SK-N-SH (cell line): ENCODE measurements at regions not wholly inside any gene's neighbourhood (a gene's known extent, or its start where the extent isn't known, plus 50 kb on each side); places are given as distances from the start of the nearest gene placed in this dataset.

Experiments used
- CTCF ChIA-PET: fragments of 300-600, 350-600 bp; formaldehyde crosslinking; extraction: SDS; loops from one replicate; lab custom pipeline; 2021; lab: Yijun Ruan, JAX
- POLR2A ChIA-PET: fragments of 350-600 bp; sonication (Branson Sonifier 250); formaldehyde crosslinking; extraction: SDS; loops from one replicate; lab custom pipeline; 2020; ENCODE audit warnings: antibody characterized with exemption, inconsistent platforms; lab: Yijun Ruan, JAX
- DNase-seq: peaks from one replicate; pipeline ENCODE4 v3.0.0; 2012
- H2AFZ ChIP-seq: fragments of 200-600 bp; sonication (generic); 2 replicates; pipeline ENCODE4 v1.8.1; 2016; ENCODE audit warnings: antibody characterized with exemption, mild to moderate bottlenecking, low read depth
- H3F3A ChIP-seq: fragments of 200-600 bp; sonication (generic); replicated peaks from 2 replicates; pipeline ENCODE3; 2016; ENCODE audit warnings: antibody characterized with exemption, mild to moderate bottlenecking; ENCODE audit not compliant: insufficient read depth
- H3K27ac ChIP-seq, 2 experiments: fragments of 200-500 bp in 1 of 2; fragments of 200-600 bp in 1 of 2; sonication (Bioruptor generic) in 1 of 2; sonication (generic), shearing (Covaris generic) in 1 of 2; 2 replicates each; pipeline versions ENCODE4 v1.5.1 to v1.6.1; 2014 to 2016; ENCODE audit warnings: low read depth in 2 of 2, inconsistent platforms in 1 of 2, low read length in 1 of 2, mild to moderate bottlenecking in 1 of 2, mixed read lengths in 1 of 2
- H3K27me3 ChIP-seq: fragments of 200-600 bp; sonication (generic), shearing (Covaris generic); 2 replicates; pipeline ENCODE4 v1.6.1; 2016; ENCODE audit warnings: mixed run types; ENCODE audit not compliant: insufficient read depth
- H3K36me3 ChIP-seq, 2 experiments: fragments of 200-500 bp in 1 of 2; fragments of 200-600 bp in 1 of 2; sonication (Bioruptor generic) in 1 of 2; sonication (generic) in 1 of 2; replicated peaks in 1 of 2; 2 replicates each; pipeline versions ENCODE3 to v1.5.1; 2014 to 2016; ENCODE audit warnings: low read length in 1 of 2, mild to moderate bottlenecking in 1 of 2; ENCODE audit not compliant: insufficient read depth in 2 of 2, control insufficient read depth in 1 of 2
- H3K4me1 ChIP-seq, 2 experiments: fragments of 200-500 bp in 1 of 2; fragments of 200-600 bp in 1 of 2; sonication (Bioruptor generic) in 1 of 2; sonication (generic), shearing (Covaris generic) in 1 of 2; 2 replicates each; pipeline versions ENCODE4 v1.5.1 to v1.6.1; 2014 to 2016; ENCODE audit warnings: low read depth in 1 of 2, low read length in 1 of 2, mixed run types in 1 of 2; ENCODE audit not compliant: insufficient read depth in 2 of 2, control insufficient read depth in 1 of 2
- H3K4me2 ChIP-seq: fragments of 200-600 bp; sonication (generic), shearing (Covaris generic); 2 replicates; pipeline ENCODE4 v1.6.1; 2017; ENCODE audit warnings: mixed run types
- H3K4me3 ChIP-seq, 2 experiments: fragments of 200-500 bp in 1 of 2; fragments of 200-600 bp in 1 of 2; sonication (Bioruptor generic) in 1 of 2; sonication (generic), shearing (Covaris generic) in 1 of 2; 2 replicates each; pipeline versions ENCODE4 v1.5.1 to v1.8.1; 2014 to 2016; ENCODE audit warnings: low read depth in 2 of 2, inconsistent platforms in 1 of 2, low read length in 1 of 2, mild to moderate bottlenecking in 1 of 2, mixed read lengths in 1 of 2, moderate library complexity in 1 of 2
- H3K79me2 ChIP-seq: fragments of 200-600 bp; sonication (generic); 2 replicates; pipeline ENCODE4 v1.8.1; 2017; ENCODE audit warnings: mild to moderate bottlenecking; ENCODE audit not compliant: insufficient read depth
- H3K9ac ChIP-seq: fragments of 200-600 bp; sonication (generic); 2 replicates; pipeline ENCODE4 v1.6.1; 2017; ENCODE audit warnings: mixed run types
- H3K9me2 ChIP-seq: fragments of 200-600 bp; sonication (generic); 2 replicates; pipeline ENCODE4 v1.6.1; 2017; ENCODE audit warnings: mixed run types
- H3K9me3 ChIP-seq: fragments of 200-600 bp; sonication (generic); 2 replicates; pipeline ENCODE4 v1.6.1; 2017; ENCODE audit warnings: mixed run types, mild to moderate bottlenecking, moderate library complexity
- H4K20me1 ChIP-seq: fragments of 200-600 bp; sonication (generic); 2 replicates; pipeline ENCODE4 v1.6.1; 2017; ENCODE audit warnings: mild to moderate bottlenecking, mixed run types; ENCODE audit not compliant: insufficient read depth
- CHD2 ChIP-seq: fragments of 150-350 bp; IDR thresholded peaks from 2 replicates; pipeline ENCODE4 v1.6.1; 2018; ENCODE audit warnings: low read length; ENCODE audit not compliant: partially characterized antibody
- ELF1 ChIP-seq: IDR thresholded peaks from 2 replicates; pipeline ENCODE4 v1.4.0; 2012
- EP300 ChIP-seq, 2 experiments: IDR thresholded peaks; 2 replicates each; pipeline versions ENCODE4 v1.4.0 to v1.6.1; 2012; ENCODE audit warnings: borderline replicate concordance in 1 of 2, low read depth in 1 of 2, low read length in 1 of 2
- EZH2phosphoT487 ChIP-seq: fragments of 200-600 bp; sonication (generic); IDR thresholded peaks from 2 replicates; pipeline ENCODE4 v1.6.1; 2017; ENCODE audit warnings: low read depth, mixed run types, mild to moderate bottlenecking, antibody characterized with exemption, moderate library complexity, borderline replicate concordance
- FOSL2 ChIP-seq: IDR thresholded peaks from 2 replicates; pipeline ENCODE4 v1.4.0; 2012; ENCODE audit warnings: low read depth, mild to moderate bottlenecking, moderate library complexity, borderline replicate concordance
- FOXM1 ChIP-seq: IDR thresholded peaks from 2 replicates; pipeline ENCODE4 v1.4.0; 2012; ENCODE audit warnings: low read depth, mild to moderate bottlenecking
- GABPA ChIP-seq: IDR thresholded peaks from 2 replicates; pipeline ENCODE4 v1.4.0; 2012; ENCODE audit warnings: low read depth, mild to moderate bottlenecking
- GATA2 ChIP-seq: sonication (generic); formaldehyde crosslinking; IDR thresholded peaks from 2 replicates; pipeline ENCODE4 v1.5.0; 2020; ENCODE audit warnings: mild to moderate bottlenecking, missing genetic modification reagents
- MAX ChIP-seq: IDR thresholded peaks from 2 replicates; pipeline ENCODE4 v1.4.0; 2012; ENCODE audit warnings: low read depth
- MEF2A ChIP-seq: IDR thresholded peaks from 2 replicates; pipeline ENCODE4 v1.4.0; 2012; ENCODE audit warnings: low read depth, borderline replicate concordance
- NFIC ChIP-seq: IDR thresholded peaks from 2 replicates; pipeline ENCODE4 v1.4.0; 2012; ENCODE audit warnings: borderline replicate concordance
- NRF1 ChIP-seq: IDR thresholded peaks from 2 replicates; pipeline ENCODE4 v1.6.1; 2012; ENCODE audit warnings: low read depth, mild to moderate bottlenecking, low read length
- PBX3 ChIP-seq: IDR thresholded peaks from 2 replicates; pipeline ENCODE4; 2012
- POLR2AphosphoS5 ChIP-seq: IDR thresholded peaks from 2 replicates; pipeline ENCODE4 v1.6.1; 2012; ENCODE audit warnings: low read depth, low read length
- RAD21 ChIP-seq: IDR thresholded peaks from 2 replicates; pipeline ENCODE4 v1.6.1; 2012; ENCODE audit warnings: mild to moderate bottlenecking, low read length
- RCOR1 ChIP-seq: fragments of 150-350 bp; IDR thresholded peaks from 2 replicates; pipeline ENCODE4 v1.6.1; 2017; ENCODE audit warnings: antibody characterized with exemption, low read length
- RFX5 ChIP-seq: IDR thresholded peaks from 2 replicates; pipeline ENCODE4 v1.6.1; 2012; ENCODE audit warnings: mild to moderate bottlenecking, improper control_type of control experiment, low read length
- RXRA ChIP-seq: IDR thresholded peaks from 2 replicates; pipeline ENCODE4 v1.4.0; 2012; ENCODE audit warnings: low read depth, mild to moderate bottlenecking, borderline replicate concordance
- TEAD4 ChIP-seq: IDR thresholded peaks from 2 replicates; pipeline ENCODE4 v1.4.0; 2012; ENCODE audit warnings: mild to moderate bottlenecking, borderline replicate concordance; ENCODE audit not compliant: insufficient read depth
- WGBS: methylation state at CpG from one replicate; pipeline ENCODE4 v1.1.6; 2017; ENCODE audit warnings: low lambda C conversion rate; 5-methylcytosine and 5-hydroxymethylcytosine counted together
- TF ChIP-seq, protein P1 (sequence below): fragments of 150-350 bp; IDR thresholded peaks from 2 replicates; pipeline ENCODE4 v1.6.1; 2017; ENCODE audit warnings: antibody characterized with exemption, low read length, low read depth, borderline replicate concordance

DNA sequence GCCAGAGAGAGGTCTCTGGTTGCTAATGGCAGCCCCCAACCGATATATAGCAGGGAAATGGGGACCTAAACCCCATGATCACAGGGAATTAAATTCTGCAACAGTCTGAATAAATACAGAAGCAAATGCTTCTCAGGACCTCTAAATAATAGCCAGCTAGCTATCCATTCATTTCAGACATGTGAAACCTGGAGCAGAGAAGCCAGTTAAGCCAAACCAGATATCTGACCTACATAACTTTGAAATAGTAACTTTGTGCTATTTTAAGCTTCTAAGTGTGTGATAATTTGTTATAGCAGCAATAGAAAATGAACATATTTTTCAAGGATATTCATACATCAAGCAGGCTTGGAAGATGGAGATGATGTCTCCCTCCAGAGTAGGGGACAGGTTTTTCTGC is 1062.9 kb upstream of the CADM2 start:
- no peaks in the 10 kb centered on the region for H4K20me1 ChIP-seq
- H3K9me3 ChIP-seq, result no peaks in the 10 kb centered on the region
- no peaks in the 10 kb centered on the region for H3K4me1 ChIP-seq
- H3K27me3 ChIP-seq, result no peaks in the 10 kb centered on the region
- H3K9ac ChIP-seq, result no peak overlapping the region
- WGBS, result 0% methylated on average over 1 of the region's 1 CpG
- no peak overlapping the region for H3K27ac ChIP-seq
- no peak for TF ChIP-seq RAD21
- no peak for TF ChIP-seq GABPA
- TF ChIP-seq RXRA, result no peak
- no peak for TF ChIP-seq ELF1
- no peak for TF ChIP-seq RFX5
- TF ChIP-seq TEAD4, result no peak
- no peak for TF ChIP-seq PBX3
- TF ChIP-seq NFIC, result no peak
- no peak for TF ChIP-seq EP300 (IDR thresholded peaks at IDR 0.05; ENCODE audit: borderline replicate concordance in 1 of 2, low read depth in 1 of 2, low read length in 1 of 2)
- TF ChIP-seq CHD2, result no peak
- no peak for TF ChIP-seq FOXM1
- TF ChIP-seq GATA2 (CRISPR knock-in tag), result no peak
- TF ChIP-seq NRF1, result no peak
- TF ChIP-seq, protein P1, sequence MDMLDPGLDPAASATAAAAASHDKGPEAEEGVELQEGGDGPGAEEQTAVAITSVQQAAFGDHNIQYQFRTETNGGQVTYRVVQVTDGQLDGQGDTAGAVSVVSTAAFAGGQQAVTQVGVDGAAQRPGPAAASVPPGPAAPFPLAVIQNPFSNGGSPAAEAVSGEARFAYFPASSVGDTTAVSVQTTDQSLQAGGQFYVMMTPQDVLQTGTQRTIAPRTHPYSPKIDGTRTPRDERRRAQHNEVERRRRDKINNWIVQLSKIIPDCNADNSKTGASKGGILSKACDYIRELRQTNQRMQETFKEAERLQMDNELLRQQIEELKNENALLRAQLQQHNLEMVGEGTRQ, result no peak
- no peak for TF ChIP-seq RCOR1
- no peak for TF ChIP-seq EZH2phosphoT487
- no peak for TF ChIP-seq FOSL2
- TF ChIP-seq MAX, result no peak
- TF ChIP-seq POLR2AphosphoS5, result no peak
- TF ChIP-seq MEF2A, result no peak
- no peak overlapping the region for H2AFZ ChIP-seq
- no peaks in the 10 kb centered on the region for H3K36me3 ChIP-seq
- no peak overlapping the region for H3K4me2 ChIP-seq
- H3F3A ChIP-seq, result no peaks in the 10 kb centered on the region
- H3K9me2 ChIP-seq, result no peaks in the 10 kb centered on the region
- no peaks in the 10 kb centered on the region for H3K79me2 ChIP-seq
- no peak overlapping the region for H3K4me3 ChIP-seq
- ChIA-PET CTCF (no interaction called here), POLR2A (no interaction called here)
- no peak for DNase-seq
